Body of pancreas (tissue), 4 donors: ENCODE measurements at regions not wholly inside any gene's neighbourhood (a gene's known extent, or its start where the extent isn't known, plus 50 kb on each side); places are given as distances from the start of the nearest gene placed in this dataset.

Source experiments
- POLR2A ChIP-seq, 3 donors: fragments of 450-650 bp; IDR thresholded peaks; one replicate each; pipeline ENCODE4 v1.6.1; 2016; ENCODE audit warnings: antibody characterized with exemption in 3 of 3, mild to moderate bottlenecking in 2 of 3
- TF ChIP-seq, protein P1 (sequence below), 7 experiments: fragments of 450-650 bp in 4 of 7; fragments of 200-600 bp in 3 of 7; sonication (generic) in 3 of 7; IDR thresholded peaks; one replicate each; pipeline ENCODE4 v1.5.1; 2016 to 2019; ENCODE audit warnings: antibody characterized with exemption in 7 of 7

DNA sequence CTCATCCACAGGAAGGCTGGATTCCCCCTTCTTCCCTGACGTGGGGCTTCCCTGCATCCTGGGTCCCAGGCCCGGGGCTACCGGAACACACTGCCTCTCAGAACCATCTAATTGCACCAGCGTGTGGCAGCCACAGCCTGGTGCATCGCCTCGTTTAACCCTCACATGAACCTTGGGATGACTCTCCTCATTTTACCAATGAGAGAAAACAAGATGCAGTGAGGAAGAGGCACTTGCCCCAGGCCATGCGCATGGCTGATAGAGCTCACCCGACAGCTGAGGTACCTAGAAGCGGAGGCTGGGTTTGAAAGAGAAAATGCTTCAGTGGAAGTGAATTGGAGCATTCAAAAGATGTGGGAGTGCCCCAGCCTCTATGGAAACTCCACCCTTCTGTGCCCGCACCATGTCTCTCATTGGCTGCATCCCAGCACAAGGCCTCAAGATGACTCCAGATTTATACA, 162.3 kb downstream of the KATNIP start:
- TF ChIP-seq, protein P1, sequence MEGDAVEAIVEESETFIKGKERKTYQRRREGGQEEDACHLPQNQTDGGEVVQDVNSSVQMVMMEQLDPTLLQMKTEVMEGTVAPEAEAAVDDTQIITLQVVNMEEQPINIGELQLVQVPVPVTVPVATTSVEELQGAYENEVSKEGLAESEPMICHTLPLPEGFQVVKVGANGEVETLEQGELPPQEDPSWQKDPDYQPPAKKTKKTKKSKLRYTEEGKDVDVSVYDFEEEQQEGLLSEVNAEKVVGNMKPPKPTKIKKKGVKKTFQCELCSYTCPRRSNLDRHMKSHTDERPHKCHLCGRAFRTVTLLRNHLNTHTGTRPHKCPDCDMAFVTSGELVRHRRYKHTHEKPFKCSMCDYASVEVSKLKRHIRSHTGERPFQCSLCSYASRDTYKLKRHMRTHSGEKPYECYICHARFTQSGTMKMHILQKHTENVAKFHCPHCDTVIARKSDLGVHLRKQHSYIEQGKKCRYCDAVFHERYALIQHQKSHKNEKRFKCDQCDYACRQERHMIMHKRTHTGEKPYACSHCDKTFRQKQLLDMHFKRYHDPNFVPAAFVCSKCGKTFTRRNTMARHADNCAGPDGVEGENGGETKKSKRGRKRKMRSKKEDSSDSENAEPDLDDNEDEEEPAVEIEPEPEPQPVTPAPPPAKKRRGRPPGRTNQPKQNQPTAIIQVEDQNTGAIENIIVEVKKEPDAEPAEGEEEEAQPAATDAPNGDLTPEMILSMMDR (IDR thresholded peaks at IDR 0.05), result no peak
- no peak for TF ChIP-seq POLR2A (IDR thresholded peaks at IDR 0.05)
